WTC11 (cell line): ENCODE measurements at regions not wholly inside any gene's neighbourhood (a gene's known extent, or its start where the extent isn't known, plus 50 kb on each side); places are given as distances from the start of the nearest gene placed in this dataset.

Experiments
- ATAC-seq: fragments of 200-7000 bp; cut with Tn5 transposase; 2 replicates; pipeline ENCODE4 v1.10.0; 2021; ENCODE audit warnings: mild to moderate bottlenecking, moderate library complexity
- CTCF ChIA-PET: fragments of 300-600 bp; sonication (Branson Sonifier 250); formaldehyde crosslinking; loops from one replicate; lab custom pipeline; 2021; ENCODE audit warnings: antibody characterized with exemption; lab: Charles Lee
- POLR2A ChIA-PET: fragments of 350-600 bp; sonication (Branson Sonifier 250); formaldehyde crosslinking; loops from one replicate; lab custom pipeline; 2021; ENCODE audit warnings: antibody characterized with exemption; lab: Charles Lee
- DNase-seq: peaks from one replicate; pipeline ENCODE4 v3.0.0; 2021; ENCODE audit warnings: low spot score
- H3K27ac Mint-ChIP-seq: 2 replicates; pipeline ENCODE4 v1.8.0; 2021; ENCODE audit warnings: mixed read lengths
- H3K27me3 Mint-ChIP-seq: 2 replicates; pipeline ENCODE4 v1.8.0; 2021; ENCODE audit warnings: low read depth, mild to moderate bottlenecking, moderate library complexity, mixed read lengths
- H3K36me3 Mint-ChIP-seq: 2 replicates; pipeline ENCODE4 v1.8.0; 2021; ENCODE audit warnings: mixed read lengths
- H3K4me1 Mint-ChIP-seq: 2 replicates; pipeline ENCODE4 v1.8.0; 2022; ENCODE audit warnings: mixed read lengths
- H3K4me3 Mint-ChIP-seq: 2 replicates; pipeline ENCODE4 v1.8.0; 2021; ENCODE audit warnings: mild to moderate bottlenecking, moderate library complexity, mixed read lengths
- H3K9me3 Mint-ChIP-seq: 2 replicates; pipeline ENCODE4 v1.8.0; 2021; ENCODE audit warnings: mixed read lengths
- CREB1 ChIP-seq: sonication (generic); formaldehyde crosslinking; IDR thresholded peaks from 2 replicates; pipeline ENCODE4 v1.8.0; 2023; ENCODE audit warnings: mild to moderate bottlenecking, missing genetic modification reagents
- CTCF ChIP-seq: fragments of 200-600 bp; IDR thresholded peaks from 2 replicates; pipeline ENCODE4 v1.8.0; 2022; ENCODE audit warnings: antibody characterized with exemption
- FOXJ3 ChIP-seq: sonication (generic); formaldehyde crosslinking; IDR thresholded peaks from 2 replicates; pipeline ENCODE4 v1.9.0; 2021; ENCODE audit warnings: missing genetic modification reagents, mild to moderate bottlenecking, borderline replicate concordance
- GRHL2 ChIP-seq: fragments of 250-450 bp; sonication (Bioruptor Pico); IDR thresholded peaks from 2 replicates; pipeline ENCODE4 v1.8.0; 2022; ENCODE audit warnings: mild to moderate bottlenecking, moderate library complexity; ENCODE audit not compliant: insufficient replicate concordance, severe bottlenecking
- HMGXB4 ChIP-seq: sonication (generic); formaldehyde crosslinking; IDR thresholded peaks from 2 replicates; pipeline ENCODE4 v1.8.1; 2023; ENCODE audit warnings: mild to moderate bottlenecking, moderate library complexity, missing genetic modification reagents
- IRF2 ChIP-seq: sonication (generic); formaldehyde crosslinking; IDR thresholded peaks from 2 replicates; pipeline ENCODE4 v1.8.0; 2022; ENCODE audit warnings: low read depth, missing genetic modification reagents, borderline replicate concordance
- JUN ChIP-seq: sonication (generic); formaldehyde crosslinking; IDR thresholded peaks from 2 replicates; pipeline ENCODE4 v1.8.0; 2023; ENCODE audit warnings: mild to moderate bottlenecking, missing genetic modification reagents
- KAT7 ChIP-seq: sonication (generic); formaldehyde crosslinking; IDR thresholded peaks from 2 replicates; pipeline ENCODE4 v1.8.1; 2023; ENCODE audit warnings: missing genetic modification reagents, mild to moderate bottlenecking, borderline replicate concordance
- MXD4 ChIP-seq: fragments of 250-450 bp; sonication (Bioruptor Pico); IDR thresholded peaks from 2 replicates; pipeline ENCODE4 v1.8.0; 2021; ENCODE audit warnings: mild to moderate bottlenecking, moderate library complexity, borderline replicate concordance
- NFE2L1 ChIP-seq: sonication (generic); formaldehyde crosslinking; IDR thresholded peaks from 2 replicates; pipeline ENCODE4 v1.8.1; 2023; ENCODE audit warnings: missing genetic modification reagents
- NR2C2 ChIP-seq: sonication (generic); formaldehyde crosslinking; IDR thresholded peaks from 2 replicates; pipeline ENCODE4 v1.8.0; 2022; ENCODE audit warnings: mild to moderate bottlenecking, missing genetic modification reagents
- RORB ChIP-seq: fragments of 250-450 bp; sonication (Bioruptor Pico); IDR thresholded peaks from 2 replicates; pipeline ENCODE4 v1.9.0; 2021; ENCODE audit warnings: mild to moderate bottlenecking
- TEAD1 ChIP-seq: sonication (generic); formaldehyde crosslinking; IDR thresholded peaks from 2 replicates; pipeline ENCODE4 v1.8.0; 2022; ENCODE audit warnings: mild to moderate bottlenecking, missing genetic modification reagents
- ZMAT4 ChIP-seq: fragments of 250-450 bp; sonication (Bioruptor Pico); IDR thresholded peaks from 2 replicates; pipeline ENCODE4 v1.9.0; 2021; ENCODE audit warnings: mild to moderate bottlenecking
- ZNF121 ChIP-seq: sonication (generic); formaldehyde crosslinking; IDR thresholded peaks from 2 replicates; pipeline ENCODE4 v1.8.0; 2023; ENCODE audit warnings: missing genetic modification reagents
- ZNF423 ChIP-seq: fragments of 250-450 bp; sonication (Bioruptor Pico); IDR thresholded peaks from 2 replicates; pipeline ENCODE4 v2.1.2; 2022; ENCODE audit warnings: mild to moderate bottlenecking, moderate library complexity
- ZSCAN18 ChIP-seq: fragments of 250-450 bp; sonication (Bioruptor Pico); IDR thresholded peaks from 2 replicates; pipeline ENCODE4 v2.1.2; 2022; ENCODE audit warnings: mild to moderate bottlenecking, moderate library complexity
- TF ChIP-seq, protein P1 (sequence below): fragments of 250-450 bp; sonication (Bioruptor Pico); conservative IDR thresholded peaks from 2 replicates; pipeline ENCODE4 v1.9.0; 2021; ENCODE audit warnings: mild to moderate bottlenecking
- TF ChIP-seq, protein P2 (sequence below): fragments of 250-450 bp; sonication (Bioruptor Pico); IDR thresholded peaks from 2 replicates; pipeline ENCODE4 v1.9.0; 2021; ENCODE audit warnings: moderate library complexity, mild to moderate bottlenecking, inconsistent platforms, borderline replicate concordance
- TF ChIP-seq, protein P3 (sequence below): fragments of 250-450 bp; sonication (Bioruptor Pico); IDR thresholded peaks from 2 replicates; pipeline ENCODE4 v1.9.0; 2021; ENCODE audit warnings: mild to moderate bottlenecking
- TF ChIP-seq, protein P4 (sequence below): sonication (generic); formaldehyde crosslinking; IDR thresholded peaks from 2 replicates; pipeline ENCODE4 v1.8.0; 2022; ENCODE audit warnings: mild to moderate bottlenecking, missing genetic modification reagents

- POLR2A ChIA-PET, result no interaction called here
- Mint-ChIP-seq H3K36me3 (peaks cover 4% of the 10 kb centered on the region), H3K27ac (no peak overlapping the region), H3K4me3 (no peak overlapping the region), H3K27me3 (no peaks in the 10 kb centered on the region), H3K9me3 (peaks cover 1% of the 10 kb centered on the region; the same call in 1 of the 2 replicates), H3K4me1 (peaks cover 31% of the 10 kb centered on the region)
- ATAC-seq (no peak), DNase-seq (no peak)
- TF ChIP-seq, protein P1, sequence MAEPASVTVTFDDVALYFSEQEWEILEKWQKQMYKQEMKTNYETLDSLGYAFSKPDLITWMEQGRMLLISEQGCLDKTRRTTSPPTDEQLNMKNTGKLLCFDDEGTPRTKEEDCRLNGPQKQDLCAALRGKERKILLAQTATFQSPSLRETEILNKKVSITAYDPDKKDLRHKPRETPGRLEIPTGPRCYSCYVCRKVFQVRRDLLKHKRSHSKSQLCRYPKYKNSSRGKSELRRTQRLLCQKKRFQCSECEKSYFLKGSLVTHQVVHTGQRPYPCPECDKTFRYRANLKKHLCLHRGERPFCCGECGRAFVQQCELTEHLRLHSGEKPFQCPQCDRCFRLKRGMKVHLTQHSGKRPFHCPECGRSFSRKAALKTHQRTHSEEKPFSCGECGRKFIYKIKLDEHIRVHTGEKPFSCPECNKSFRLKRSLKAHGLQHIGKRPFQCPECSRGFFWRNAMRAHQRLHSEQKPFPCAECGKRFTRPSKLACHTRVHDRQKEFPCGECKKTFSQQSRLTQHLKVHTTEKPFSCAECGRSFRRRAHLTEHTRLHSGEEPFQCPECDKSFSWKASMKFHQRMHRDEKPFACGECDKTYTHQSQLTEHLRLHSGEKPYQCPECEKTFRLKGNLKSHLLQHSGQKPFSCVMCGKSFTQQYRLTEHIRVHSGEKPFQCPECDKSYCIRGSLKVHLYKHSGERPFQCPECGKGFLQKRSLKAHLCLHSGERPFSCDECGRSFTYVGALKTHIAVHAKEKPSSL, result no peak
- TF ChIP-seq, protein P2, sequence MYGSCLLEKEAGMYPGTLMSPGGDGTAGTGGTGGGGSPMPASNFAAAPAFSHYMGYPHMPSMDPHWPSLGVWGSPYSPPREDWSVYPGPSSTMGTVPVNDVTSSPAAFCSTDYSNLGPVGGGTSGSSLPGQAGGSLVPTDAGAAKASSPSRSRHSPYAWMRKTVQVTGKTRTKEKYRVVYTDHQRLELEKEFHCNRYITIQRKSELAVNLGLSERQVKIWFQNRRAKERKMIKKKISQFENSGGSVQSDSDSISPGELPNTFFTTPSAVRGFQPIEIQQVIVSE (CRISPR knock-in tag), result no peak
- TF ChIP-seq JUN (CRISPR knock-in tag), result no peak
- TF ChIP-seq ZMAT4 (CRISPR knock-in tag), result no peak
- no peak for TF ChIP-seq CREB1 (CRISPR knock-in tag)
- no peak for TF ChIP-seq TEAD1 (CRISPR knock-in tag)
- CTCF ChIA-PET, result no interaction called here
Observed at GRCh38 chr11:70696076-70696475, 297.7 kb downstream of the CTTN start.

DNA sequence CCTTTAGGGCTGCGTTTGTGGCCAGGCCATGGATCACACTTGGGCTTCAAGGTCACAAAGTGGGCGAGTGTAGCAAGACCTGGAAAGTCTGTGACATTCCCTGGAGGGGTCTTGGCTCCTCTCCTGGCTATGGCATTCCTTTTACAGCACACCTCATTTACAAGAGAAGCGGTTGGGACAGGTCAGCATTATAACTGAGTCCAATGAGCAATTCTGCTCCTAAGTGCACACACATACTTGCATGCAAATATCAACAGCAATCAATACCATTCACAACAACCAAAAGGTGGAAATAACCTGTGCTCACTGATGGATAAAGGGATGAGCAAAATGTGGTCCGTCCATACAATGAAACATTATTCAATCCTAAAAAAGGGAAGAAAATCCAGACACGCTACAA is 298.2 kb downstream of the CTTN start:
- DNase-seq (no peak), ATAC-seq (no peak)
- Mint-ChIP-seq H3K36me3 (peaks cover 3% of the 10 kb centered on the region; the same call in 1 of the 2 replicates), H3K27ac (no peak overlapping the region), H3K4me1 (peaks cover 31% of the 10 kb centered on the region), H3K27me3 (no peaks in the 10 kb centered on the region), H3K9me3 (no peaks in the 10 kb centered on the region), H3K4me3 (no peak overlapping the region)
- CTCF ChIA-PET, result no interaction called here
- POLR2A ChIA-PET, result no interaction called here
- TF ChIP-seq IRF2 (CRISPR knock-in tag) (no peak), MXD4 (no peak)
- TF ChIP-seq, all 79 proteins: peak for 0

GRCh38 chr11:70697701-70698100 is 299.4 kb downstream of the CTTN start:
- H3K4me1 Mint-ChIP-seq, result peaks cover 31% of the 10 kb centered on the region
- DNase-seq (no peak), ATAC-seq (no peak)
- no peaks in the 10 kb centered on the region for H3K9me3 Mint-ChIP-seq
- H3K4me3 Mint-ChIP-seq, result no peak overlapping the region
- POLR2A ChIA-PET, result no interaction called here
- CTCF ChIA-PET, result no interaction called here
- peaks cover 3% of the 10 kb centered on the region; the same call in 1 of the 2 replicates for H3K36me3 Mint-ChIP-seq
- no peak overlapping the region for H3K27ac Mint-ChIP-seq
- no peaks in the 10 kb centered on the region for H3K27me3 Mint-ChIP-seq
- TF ChIP-seq KAT7 (CRISPR knock-in tag), result no peak
- no peak for TF ChIP-seq ZNF423 (CRISPR knock-in tag)
- TF ChIP-seq, protein P3, sequence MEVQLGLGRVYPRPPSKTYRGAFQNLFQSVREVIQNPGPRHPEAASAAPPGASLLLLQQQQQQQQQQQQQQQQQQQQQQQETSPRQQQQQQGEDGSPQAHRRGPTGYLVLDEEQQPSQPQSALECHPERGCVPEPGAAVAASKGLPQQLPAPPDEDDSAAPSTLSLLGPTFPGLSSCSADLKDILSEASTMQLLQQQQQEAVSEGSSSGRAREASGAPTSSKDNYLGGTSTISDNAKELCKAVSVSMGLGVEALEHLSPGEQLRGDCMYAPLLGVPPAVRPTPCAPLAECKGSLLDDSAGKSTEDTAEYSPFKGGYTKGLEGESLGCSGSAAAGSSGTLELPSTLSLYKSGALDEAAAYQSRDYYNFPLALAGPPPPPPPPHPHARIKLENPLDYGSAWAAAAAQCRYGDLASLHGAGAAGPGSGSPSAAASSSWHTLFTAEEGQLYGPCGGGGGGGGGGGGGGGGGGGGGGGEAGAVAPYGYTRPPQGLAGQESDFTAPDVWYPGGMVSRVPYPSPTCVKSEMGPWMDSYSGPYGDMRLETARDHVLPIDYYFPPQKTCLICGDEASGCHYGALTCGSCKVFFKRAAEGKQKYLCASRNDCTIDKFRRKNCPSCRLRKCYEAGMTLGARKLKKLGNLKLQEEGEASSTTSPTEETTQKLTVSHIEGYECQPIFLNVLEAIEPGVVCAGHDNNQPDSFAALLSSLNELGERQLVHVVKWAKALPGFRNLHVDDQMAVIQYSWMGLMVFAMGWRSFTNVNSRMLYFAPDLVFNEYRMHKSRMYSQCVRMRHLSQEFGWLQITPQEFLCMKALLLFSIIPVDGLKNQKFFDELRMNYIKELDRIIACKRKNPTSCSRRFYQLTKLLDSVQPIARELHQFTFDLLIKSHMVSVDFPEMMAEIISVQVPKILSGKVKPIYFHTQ, result no peak
- TF ChIP-seq ZSCAN18, result no peak
- TF ChIP-seq NR2C2, result no peak
- TF ChIP-seq CTCF, result no peak
- no peak for TF ChIP-seq ZMAT4 (CRISPR knock-in tag)
- no peak for TF ChIP-seq ZNF121 (CRISPR knock-in tag)
- TF ChIP-seq NFE2L1 (CRISPR knock-in tag), result no peak
- TF ChIP-seq, protein P4, sequence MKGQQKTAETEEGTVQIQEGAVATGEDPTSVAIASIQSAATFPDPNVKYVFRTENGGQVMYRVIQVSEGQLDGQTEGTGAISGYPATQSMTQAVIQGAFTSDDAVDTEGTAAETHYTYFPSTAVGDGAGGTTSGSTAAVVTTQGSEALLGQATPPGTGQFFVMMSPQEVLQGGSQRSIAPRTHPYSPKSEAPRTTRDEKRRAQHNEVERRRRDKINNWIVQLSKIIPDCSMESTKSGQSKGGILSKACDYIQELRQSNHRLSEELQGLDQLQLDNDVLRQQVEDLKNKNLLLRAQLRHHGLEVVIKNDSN (CRISPR knock-in tag), result no peak
- no peak for TF ChIP-seq RORB (CRISPR knock-in tag)
- TF ChIP-seq HMGXB4 (CRISPR knock-in tag), result no peak
- no peak for TF ChIP-seq GRHL2
- no peak for TF ChIP-seq FOXJ3 (CRISPR knock-in tag)
